ENCODE measurements at regions not wholly inside any gene's neighbourhood (a gene's known extent, or its start where the extent isn't known, plus 50 kb on each side); places are given as distances from the start of the nearest gene placed in this dataset.
"Not testable (repeated sequence)": the region's sequence is repeated elsewhere in the genome, so short reads cannot be mapped to it uniquely, and the experiment has no call there.

DNA sequence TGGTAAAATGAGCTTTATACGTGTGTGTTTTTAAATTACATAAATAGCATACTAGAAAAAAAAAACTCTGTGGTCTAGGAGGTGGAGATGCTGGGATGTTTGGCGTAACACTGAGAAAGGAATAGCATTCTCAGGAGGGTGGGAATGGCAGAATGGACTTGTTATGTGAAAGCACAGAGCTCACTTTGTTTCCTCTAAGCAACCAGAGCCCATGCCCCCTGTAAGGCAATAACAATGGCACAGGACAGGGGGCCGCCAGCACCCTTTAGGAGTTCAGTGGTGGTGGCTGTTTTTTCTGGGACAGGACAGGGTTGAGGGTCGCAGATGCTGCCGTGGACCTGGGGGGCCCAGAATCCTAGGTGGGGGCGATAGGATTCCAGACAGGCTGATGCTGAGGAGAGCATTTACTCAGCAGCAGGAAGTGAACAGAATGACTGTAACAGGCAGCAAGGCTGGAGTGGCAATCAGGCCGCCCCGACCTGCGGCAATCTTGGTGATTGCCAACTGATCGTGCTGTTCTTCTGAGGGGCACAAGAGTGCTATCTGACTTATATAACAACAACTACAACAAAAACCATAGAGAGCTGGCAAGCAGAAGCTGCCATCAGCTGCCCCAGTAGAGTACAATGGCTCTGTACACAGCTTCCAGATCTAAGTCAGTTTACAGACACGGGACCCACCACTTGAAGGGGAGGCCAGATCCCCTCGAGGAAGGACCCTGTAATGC is 160.4 kb downstream of the UACA start:
- DNase-seq = no peak

DNA sequence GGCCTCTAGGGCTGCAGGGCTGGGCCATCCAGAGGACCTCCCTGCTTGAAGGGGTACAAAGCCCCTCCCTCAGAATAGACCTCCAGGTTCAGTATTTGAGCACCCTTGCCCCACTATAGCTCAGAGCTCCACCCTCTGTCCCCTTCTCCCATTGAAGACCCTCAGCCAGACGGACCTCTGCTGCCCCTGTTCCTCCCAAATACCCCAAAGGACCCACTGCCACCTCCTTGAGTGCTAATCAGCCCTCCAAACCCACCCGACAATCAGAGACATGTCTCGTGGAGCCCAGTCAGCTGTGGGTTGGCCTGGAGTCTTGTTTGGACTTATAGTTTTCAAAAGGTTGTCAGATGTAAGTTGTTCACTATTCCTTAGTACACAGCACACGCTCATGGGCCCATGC is 161.1 kb downstream of the UACA start:
- no peak for DNase-seq

DNA sequence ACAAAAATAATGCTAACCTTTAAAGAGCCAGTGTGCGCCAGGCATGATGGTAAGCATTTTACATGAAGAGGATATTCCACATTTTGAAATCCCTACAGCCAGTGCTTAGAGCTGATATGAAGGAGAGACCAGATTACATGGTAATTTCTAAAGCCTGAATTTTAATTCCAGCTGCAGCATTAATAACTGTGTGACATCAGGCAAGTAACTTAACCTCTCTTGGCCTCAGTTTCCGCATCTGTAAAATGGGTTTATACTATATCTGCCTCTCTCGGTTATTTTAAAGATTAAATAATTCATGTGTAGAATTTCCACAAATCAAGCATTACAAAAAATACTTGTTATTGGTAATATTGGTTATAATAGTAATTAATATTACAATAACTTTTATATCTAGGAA is 165.4 kb downstream of the UACA start:
- DNase-seq = no peak

DNA sequence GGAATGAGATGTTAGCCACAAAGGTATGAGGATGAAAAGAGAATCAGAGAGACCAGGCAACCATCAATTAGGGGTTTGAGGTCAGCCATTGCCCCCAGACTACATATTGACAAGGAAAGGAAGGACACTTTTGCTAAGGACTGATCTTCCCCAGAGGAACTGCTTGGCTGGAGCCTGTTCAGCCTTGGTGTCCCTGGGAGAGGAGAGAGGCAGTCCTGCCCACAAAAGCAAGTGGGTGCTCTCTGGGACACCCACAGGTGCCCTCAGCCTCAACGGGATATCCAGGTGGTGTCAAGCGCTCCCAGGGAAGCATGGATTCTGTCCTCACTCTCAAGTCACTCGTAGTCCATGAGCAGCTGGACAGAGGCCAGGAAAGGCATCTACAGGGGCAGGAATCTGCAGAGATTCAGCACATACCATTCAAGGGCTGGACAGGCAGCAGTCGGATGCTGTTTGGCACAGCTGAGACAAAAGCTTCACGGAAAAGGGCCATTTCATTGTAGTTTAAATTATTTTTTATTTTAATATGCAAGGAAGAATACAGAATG is 166.2 kb downstream of the UACA start:
- no peak for DNase-seq

DNA sequence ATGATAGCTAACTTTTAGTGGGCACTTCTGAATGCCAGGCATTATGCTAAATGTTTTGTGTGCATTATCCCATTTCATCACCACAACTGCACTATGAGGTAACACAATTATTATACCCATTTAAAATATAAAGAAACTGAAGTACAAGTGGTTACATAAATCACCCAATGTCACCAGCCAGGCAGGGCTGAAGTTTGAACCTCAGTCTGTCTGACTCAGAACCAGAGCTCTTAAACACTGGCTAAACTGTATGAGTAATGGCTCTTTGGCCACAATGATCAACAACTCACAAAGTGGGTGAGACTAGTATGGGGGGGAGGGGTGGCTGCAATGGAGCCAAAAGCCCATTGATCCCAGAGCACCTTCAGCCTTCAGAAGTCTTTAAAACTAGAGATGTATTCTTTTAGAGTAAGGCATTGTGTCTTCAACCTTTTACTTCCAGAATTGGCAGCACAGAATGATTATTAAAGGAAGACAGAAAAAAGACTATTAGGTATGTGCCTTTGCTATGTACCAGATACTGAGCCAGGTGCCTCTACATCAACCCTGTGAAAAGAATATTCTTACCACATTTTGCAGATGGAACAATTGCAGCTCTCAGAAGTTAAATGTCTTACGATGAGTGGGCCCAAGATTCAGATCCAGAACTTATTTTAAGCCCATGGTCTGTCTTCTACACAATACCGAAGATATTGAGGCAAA is 166.9 kb downstream of the UACA start:
- DNase-seq = no peak

DNA sequence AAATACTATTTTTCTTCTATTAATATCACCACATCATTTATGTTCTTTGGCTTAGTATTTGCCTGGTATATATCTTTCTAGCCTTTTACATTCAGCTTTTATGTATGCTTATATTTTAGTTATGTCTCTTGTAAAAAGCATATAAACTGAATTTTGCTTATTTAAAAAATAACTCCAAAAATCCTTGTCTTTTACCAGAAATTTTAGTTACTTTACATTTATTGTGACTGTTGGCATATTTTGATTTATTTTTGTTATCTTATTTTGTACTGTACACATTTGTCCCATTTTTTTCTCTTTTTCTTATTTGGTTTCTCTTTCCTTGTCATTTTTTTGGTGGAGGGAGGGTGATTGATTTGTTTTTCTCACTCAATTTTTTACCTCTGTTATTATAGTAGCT is 169.6 kb downstream of the UACA start:
- DNase-seq = no peak

DNA sequence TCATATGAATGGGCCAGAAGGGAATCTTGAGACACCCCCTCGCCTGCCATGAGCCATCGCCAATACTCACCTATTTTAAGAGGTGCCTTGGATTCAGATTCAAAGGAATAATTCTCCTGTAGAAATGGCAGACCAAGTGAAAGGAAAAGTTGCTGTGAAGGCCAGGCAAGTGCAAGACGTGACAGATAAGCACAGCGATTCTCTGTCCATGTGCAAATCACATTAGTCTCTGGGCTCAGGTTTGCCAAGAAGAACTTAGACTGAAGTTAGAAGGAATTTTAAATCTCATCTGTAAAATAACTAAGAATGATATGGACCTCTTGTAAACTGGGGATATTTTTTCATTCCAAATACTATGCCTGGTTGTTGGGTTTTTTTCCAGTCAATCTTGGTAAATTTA is 173.6 kb downstream of the UACA start:
- DNase-seq = no peak

DNA sequence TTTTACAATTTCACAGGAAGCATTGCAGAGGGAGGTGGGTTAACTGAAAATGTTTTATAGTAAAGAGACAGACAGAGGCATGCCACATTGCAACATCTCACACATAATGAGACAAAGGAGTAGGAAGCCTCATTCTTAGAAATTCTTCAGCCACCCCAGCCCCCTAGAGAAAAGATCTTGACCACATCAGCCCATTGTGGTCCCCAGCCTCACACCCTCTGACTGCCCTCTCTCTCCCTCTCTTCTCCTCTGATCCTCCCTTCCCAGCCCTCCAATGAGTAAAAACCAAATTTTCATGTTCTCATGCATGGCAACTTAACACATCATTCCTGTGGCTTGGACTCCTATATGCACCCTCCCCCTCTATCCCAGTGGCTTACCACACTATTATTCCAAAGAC is 174.1 kb downstream of the UACA start:
- no peak for DNase-seq

DNA sequence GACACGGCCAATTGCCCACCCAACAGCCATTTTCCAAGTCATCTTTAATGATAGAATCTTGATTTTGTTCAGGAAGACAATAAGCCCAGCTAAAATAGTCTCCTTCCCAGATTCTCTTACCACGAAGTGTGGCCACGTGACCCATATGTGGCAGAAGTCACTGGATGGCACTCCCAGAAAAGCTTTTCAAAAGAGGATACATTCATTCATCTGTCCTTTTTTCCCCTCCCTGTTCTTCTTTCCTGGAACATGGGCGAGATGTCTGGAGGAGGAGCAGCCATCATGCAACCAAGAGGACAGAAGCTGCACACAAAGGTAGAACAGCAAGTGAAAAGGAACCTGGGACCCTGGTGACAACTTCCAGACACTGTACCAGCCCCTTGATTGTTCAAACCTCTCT is 174.7 kb downstream of the UACA start:
- DNase-seq = no peak

DNA sequence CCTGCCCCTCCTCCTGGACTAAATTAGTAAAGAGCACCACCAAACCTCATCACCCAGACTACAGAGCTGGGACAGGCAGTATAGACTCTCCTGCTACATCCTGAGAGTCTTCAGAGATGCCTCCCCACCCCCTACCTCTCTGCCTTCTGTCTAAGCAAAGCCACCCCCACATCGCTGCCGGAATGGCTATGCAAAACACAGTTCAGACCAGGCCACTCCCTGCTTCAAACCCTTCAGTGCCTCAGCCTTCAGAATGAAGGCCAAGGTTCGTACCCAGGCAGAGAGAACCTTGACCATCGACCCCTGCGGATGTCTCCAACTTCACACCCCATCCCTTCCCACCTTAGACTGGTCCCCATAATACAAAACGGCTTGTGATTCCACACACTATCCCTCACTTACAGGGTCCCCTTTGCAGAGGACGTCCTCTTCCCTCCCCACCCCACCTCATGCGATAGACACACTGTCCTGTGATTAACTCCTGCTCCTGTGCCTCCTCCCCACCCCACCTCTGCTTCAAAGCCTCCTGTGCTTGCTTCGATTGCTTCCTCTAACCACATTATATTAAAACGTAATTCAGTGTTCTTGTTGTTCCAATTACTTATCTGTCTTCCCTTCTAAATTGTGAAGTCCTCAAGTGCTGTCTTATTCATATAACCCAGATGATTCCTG is 175.3 kb downstream of the UACA start:
- DNase-seq = no peak

DNA sequence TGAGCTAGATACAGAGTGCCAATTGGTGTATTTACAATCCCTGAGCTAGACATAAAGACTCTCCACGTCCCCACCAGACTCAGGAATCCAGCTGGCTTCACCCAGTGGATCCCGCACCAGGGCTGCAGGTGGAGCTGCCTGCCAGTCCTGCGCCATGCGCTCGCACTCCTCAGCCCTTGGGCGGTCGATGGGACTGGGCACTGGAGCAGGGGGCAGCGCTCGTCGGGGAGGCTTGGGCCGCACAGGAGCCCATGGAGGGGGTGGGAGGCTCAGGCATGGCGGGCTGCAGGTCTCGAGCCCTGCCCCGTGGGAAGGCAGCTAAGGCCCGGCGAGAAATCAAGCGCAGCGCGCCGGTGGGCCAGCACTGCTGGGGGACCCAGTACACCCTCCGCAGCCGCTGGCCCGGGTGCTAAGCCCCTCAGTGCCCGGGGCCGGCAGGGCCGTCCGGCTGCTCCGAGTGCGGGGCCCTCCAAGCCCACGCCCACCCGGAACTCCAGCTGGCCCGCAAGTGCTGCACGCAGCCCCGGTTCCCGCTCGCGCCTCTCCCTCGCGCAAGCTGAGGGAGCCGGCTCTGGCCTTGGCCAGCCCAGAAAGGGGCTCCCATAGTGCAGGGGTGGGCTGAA is 176.2 kb downstream of the UACA start:
- DNase-seq = not testable (repeated sequence)

DNA sequence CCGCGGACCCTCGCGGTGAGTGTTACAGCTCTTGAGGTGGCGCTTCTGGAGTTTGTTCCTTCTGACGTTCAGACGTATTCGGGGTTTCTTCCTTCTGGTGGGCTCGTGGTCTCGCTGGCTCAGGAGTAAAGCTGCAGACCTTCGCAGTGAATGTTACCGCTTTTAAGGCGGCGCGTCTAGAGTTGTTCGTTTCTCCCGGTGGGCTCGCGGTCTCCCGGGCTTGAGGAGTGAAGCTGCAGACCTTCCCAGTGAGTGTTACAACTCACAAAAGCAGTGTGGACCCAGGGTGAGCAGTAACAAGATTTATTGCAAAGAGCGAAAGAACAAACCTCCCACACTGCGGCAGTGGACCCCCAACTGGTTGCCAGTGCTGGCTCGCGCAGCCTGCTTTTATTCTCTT is 177.1 kb downstream of the UACA start:
- DNase-seq = no peak

DNA sequence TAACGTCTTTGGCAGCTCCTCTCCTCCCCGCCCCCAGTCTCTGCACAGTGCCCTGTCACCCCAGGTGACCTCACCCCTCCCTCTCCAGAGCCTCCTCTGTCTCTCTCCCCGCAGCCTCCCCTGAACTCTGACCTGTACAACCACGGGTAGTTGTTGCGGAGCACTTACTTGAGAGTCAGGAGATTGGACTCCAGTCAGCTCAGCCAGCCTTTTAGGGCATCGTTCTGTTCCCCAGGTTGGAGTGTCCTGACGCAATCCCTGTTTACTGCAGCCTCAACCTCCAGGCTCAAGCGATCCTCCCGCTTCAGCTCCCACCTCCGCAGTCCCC is 177.7 kb downstream of the UACA start:
- no peak for DNase-seq

DNA sequence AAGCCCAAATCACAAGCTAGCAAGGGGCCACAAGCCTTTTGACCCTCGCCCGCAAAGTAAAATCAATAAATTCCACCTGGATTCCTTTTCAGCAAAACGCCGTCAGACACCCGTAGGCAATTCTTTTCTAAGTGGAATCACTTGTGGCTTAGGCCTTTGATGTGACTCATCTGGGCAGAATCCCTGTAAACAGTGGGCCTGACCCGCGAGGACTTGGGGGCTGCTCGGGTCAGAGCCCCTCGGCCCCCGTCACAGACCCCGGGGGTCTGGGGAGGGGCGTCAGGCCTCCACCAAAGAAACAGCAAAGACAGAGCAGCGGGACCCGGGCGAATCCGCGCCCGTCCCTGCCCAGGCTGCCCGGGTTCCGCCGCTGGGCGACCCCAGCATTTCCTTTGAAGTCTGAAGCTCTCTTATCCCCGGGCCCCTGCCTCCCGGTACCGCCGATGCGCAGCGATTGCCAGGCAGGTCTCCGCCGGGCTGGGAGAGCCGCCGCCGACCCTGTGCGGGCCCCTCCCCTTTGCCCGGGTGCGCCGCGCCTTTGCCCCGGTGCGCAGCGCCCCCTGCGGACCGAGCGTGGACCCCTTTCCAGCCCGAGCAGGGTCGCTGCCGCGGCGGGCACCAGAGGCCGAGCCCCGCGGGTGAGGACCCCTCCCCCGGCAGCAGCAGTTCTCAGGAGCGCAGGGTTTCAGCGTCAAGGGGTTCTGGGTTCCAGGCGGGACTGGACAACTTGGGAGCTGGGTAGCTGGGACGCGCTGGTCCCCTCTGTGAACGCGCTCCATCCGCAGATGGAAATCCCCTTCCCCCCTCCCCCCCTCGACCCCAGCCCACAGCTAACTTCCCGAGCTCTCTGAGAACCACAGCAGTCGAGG is 178.3 kb downstream of the UACA start:
- DNase-seq = no peak

DNA sequence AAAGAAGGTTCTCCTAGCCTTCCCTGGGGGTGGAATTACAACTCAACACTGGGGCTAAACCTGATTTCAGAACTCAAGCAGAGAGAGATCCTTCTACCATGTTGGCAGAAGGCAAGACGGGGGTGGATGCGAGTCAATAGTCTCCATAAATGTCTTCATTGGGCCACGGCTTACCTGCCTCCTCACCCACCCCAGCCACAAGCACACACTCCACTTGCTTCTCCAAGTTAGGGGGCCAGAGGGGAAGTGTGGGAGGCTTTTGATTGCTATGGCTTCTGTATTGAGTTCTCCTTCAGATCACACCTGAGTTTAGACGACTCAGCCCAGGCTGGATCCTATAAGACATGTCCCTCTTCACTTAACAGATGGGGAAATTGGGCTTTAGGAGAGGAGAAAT is 178.9 kb downstream of the UACA start:
- no peak for DNase-seq

DNA sequence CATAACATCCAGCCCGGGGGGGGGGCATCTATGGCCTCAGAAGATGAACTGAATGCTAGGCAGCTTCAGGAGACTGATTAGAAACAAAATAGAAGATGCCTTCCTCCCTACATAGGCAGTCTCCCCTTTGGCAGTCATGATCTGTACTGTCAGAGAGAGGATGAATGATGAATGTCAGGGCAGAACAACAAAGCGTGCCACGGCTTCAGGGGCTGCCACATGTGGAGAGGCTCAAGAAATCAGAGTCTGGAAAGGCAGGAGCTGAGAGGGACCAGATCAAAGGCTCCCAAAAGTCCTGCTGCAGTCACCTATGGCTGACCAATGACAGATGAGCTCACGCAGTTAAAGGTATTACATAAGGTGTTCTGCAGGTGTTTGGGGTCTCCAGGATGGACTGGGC is 180.4 kb downstream of the UACA start:
- DNase-seq = no peak

DNA sequence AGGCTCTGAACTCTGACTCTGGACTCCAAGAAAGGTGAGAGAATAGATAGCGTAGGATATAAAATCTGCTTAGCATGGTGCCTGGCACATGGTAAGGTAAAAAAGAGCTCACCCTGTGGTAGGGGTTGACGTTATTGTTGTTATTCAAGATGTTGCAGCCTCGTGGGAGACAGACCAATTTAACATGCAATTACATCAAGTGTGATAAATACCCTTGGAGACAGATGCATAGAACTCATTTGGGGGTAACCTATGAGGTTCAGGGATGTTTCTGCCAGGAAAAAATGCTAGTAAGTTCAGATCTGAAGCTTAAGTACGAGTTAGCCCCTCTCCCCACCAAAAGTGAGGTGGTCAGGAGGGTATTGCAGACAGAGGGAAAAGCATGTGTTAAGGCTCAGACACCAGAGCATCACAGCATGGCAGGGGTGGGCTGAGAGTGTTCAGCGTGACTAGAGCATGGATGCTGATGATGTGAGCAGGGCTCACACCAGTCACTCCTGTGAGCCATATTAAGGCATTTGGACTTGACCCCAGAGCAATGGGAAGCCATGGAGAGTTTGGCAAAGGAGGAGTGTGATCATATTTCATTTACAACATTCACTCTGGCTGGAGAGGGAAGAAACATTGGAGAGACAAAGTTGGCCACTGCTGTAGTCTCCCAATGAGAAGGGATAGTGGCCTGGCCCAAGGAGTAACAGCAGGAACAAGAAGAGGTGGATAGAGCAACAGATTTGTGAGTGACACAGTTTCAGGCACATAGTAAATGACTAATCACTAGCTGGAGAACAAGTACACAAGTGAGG is 181.0 kb downstream of the UACA start:
- no peak for DNase-seq

DNA sequence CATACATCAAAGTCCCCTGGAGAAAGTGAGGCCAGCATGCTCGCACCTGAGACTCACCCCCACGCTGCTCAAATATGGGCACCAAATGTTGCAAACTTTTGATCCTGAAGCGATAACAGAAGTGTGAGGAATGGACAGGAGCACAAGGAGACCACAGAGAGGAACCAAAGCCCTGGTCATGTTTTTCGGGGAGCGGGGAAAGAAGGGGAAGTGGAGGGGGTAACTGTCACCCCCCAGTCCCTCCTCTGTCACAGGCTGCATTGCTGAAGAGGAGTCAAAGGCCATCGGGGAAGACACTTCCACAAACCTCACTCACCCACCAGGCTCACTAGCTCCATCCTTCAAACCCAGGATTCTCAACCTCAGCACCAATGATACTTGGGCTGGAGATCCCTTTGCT is 182.4 kb downstream of the UACA start:
- no peak for DNase-seq

DNA sequence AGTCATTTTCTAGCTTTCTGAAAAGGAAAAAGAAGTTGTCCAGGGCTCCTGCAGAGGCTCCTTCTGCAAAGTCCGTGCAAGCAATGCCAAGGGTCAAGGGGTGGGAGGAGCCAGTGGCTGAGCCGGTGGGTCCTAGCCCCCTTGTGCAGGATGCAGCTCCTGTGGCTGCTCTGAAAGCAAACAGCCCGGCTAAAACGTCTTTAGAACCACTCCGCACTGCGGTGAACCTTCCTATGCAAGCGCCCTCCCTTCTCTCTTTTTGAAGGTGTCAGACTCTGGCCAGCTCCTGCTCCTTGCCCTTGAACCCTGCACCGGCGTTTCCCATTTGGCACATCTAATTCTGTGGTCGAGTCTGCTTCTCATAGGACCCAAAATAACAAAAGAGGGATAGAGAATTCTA is 183.1 kb downstream of the UACA start:
- DNase-seq = no peak

DNA sequence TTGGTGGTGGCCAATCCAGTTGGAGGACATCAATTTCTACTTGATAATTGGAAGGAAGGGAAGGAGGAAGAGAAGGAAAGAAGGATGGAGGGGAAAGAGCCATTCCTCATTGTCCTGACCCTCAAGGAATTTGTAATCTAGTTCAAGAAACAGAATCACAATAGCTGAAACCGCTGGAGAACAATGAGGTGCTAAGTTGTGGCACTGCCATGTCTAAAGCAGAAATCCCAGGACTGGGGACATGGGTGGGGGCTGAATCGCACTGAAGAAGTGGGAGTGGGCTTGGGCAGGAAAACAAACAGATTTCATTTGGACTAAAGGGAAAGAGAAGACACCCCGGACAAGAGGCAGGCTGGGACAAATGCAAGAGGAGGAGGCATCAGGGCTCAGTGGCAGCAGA is 183.6 kb downstream of the UACA start:
- no peak for DNase-seq

DNA sequence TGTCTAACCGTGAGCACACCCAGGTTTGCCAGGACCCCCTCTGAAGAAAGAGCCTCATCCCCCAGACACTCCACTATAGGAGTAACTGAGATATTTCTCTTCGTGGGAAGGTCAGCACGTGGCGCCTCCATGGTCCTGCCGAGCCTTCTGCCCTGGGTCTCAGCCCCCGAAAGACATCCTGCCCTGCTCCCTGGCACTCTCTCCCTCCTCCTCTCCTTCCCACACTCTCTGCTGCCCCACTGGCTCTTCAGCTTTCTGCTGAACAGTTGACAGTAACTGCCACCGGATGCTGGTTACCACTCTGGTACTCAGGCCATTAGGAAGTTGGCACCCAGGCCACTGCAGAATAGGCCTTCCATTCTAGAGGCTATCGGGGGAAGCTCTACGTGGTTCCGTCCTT is 185.2 kb downstream of the UACA start:
- DNase-seq = no peak

DNA sequence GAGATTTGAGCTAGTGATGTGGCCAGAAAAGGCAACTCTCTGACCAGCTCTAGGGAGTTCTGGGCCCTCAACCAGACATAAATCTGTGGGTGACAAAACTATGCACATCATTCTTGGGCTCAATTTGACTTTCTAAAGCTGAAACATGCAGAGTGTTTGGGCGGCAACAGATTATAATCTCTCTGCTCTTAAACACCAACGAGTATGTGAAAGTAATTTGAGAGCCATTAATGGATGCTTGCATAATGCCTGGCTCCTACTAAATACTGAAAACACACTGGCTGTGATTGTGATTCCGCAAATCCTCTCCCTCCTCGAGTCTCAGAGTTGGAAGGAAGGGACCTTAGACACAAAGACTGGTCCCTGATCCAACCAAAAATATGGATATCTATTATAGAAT is 186.7 kb downstream of the UACA start:
- DNase-seq = no peak

Measured in NCI-H2081 treated with DMSO at 0.1 percent for 48 hours (cell line).